Sigmoid colon (tissue), 6 donors: ENCODE measurements at regions not wholly inside any gene's neighbourhood (a gene's known extent, or its start where the extent isn't known, plus 50 kb on each side); places are given as distances from the start of the nearest gene placed in this dataset.

ENCODE experiments used
- DNase-seq: peaks from one replicate; pipeline ENCODE4 v3.0.0-alpha.2; 2019
- H3K27ac ChIP-seq, 4 donors: fragments of 200-600 bp; sonication (generic); one replicate each; pipeline ENCODE4 v1.5.1; 2016 to 2019; ENCODE audit warnings: mild to moderate bottlenecking in 1 of 4
- H3K27me3 ChIP-seq, 3 donors: fragments of 200-600 bp; sonication (generic); one replicate each; pipeline ENCODE4 v1.5.1; 2019; ENCODE audit warnings: mild to moderate bottlenecking in 1 of 3
- H3K36me3 ChIP-seq, 4 donors: fragments of 200-600 bp; sonication (generic); one replicate each; pipeline ENCODE4 v1.5.1; 2016 to 2019
- H3K4me1 ChIP-seq, 4 donors: fragments of 200-600 bp; sonication (generic); one replicate each; pipeline ENCODE4 v1.5.1; 2017 to 2019
- H3K4me3 ChIP-seq, 4 donors: fragments of 200-600 bp; sonication (generic); one replicate each; pipeline ENCODE4 v1.5.1; 2017 to 2019; ENCODE audit warnings: mild to moderate bottlenecking in 2 of 4, moderate library complexity in 1 of 4
- H3K9me3 ChIP-seq, 4 donors: fragments of 200-600 bp in 3 of 4; sonication (generic) in 3 of 4; one replicate each; pipeline versions ENCODE4 v1.5.1 to v1.6.1; 2013 to 2019
- EP300 ChIP-seq, 4 donors: sonication (generic); formaldehyde crosslinking; IDR thresholded peaks; one replicate each; pipeline ENCODE4 v1.6.1; 2017; ENCODE audit warnings: antibody characterized with exemption in 4 of 4
- POLR2A ChIP-seq, 2 donors: fragments of 450-650 bp; IDR thresholded peaks; one replicate each; pipeline ENCODE4 v1.6.1; 2016; ENCODE audit warnings: antibody characterized with exemption in 2 of 2, mild to moderate bottlenecking in 2 of 2, moderate library complexity in 2 of 2
- POLR2AphosphoS5 ChIP-seq, 4 donors: sonication (generic); formaldehyde crosslinking; IDR thresholded peaks; one replicate each; pipeline ENCODE4 v1.6.1; 2017; ENCODE audit warnings: antibody characterized with exemption in 4 of 4
- WGBS, 2 donors: extraction: QIAGEN DNeasy Blood & Tissue Kit; methylation state at CpG; one replicate each; pipeline ENCODE4 v1.1.7; 2013; 5-methylcytosine and 5-hydroxymethylcytosine counted together
- intact Hi-C: fragments of 100-400 bp; cut with DNase I; formaldehyde crosslinking; loops from one replicate; pipeline ENCODE4 v1.15.1; 2023
- TF ChIP-seq, protein P1 (sequence below), 4 experiments: fragments of 450-650 bp in 3 of 4; fragments of 200-600 bp in 1 of 4; IDR thresholded peaks; one replicate each; pipeline ENCODE4 v1.5.1; 2016 to 2019; ENCODE audit warnings: antibody characterized with exemption in 4 of 4, mild to moderate bottlenecking in 3 of 4, moderate library complexity in 2 of 4
- donor health status: healthy with polysubstance abuse.
- donor health status: healthy.

DNA sequence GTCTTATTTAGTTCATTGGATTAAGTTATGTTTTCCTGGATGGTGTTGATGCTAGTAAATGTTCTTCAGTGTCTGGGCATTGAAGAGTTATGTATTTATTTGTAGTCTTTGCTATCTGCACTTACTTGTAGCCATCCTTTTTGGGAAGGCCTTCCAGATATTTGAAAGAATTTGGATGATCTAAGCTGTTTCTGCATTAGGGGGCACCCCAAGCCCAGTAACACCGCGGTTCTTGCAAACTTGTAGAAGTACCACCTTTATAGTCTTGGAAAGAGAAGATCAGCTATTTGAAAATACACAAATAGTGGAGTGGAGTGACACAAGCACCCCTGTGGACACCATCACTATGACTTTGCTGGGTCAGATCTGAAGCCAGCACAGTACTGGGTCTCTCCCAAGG, 175.9 kb upstream of the KIF2B start:
- 96 to 98% methylated on average over 2 of the region's 2 CpGs for WGBS, 2 donors
- no peak overlapping the region for H3K4me3 ChIP-seq
- no peaks in the 10 kb centered on the region for H3K36me3 ChIP-seq
- no peaks in the 10 kb centered on the region for H3K4me1 ChIP-seq
- no peaks in the 10 kb centered on the region for H3K9me3 ChIP-seq
- TF ChIP-seq EP300 (IDR thresholded peaks at IDR 0.05): no peak
- TF ChIP-seq POLR2AphosphoS5 (IDR thresholded peaks at IDR 0.05): no peak
- no peak for TF ChIP-seq POLR2A (IDR thresholded peaks at IDR 0.05)
- TF ChIP-seq, protein P1, sequence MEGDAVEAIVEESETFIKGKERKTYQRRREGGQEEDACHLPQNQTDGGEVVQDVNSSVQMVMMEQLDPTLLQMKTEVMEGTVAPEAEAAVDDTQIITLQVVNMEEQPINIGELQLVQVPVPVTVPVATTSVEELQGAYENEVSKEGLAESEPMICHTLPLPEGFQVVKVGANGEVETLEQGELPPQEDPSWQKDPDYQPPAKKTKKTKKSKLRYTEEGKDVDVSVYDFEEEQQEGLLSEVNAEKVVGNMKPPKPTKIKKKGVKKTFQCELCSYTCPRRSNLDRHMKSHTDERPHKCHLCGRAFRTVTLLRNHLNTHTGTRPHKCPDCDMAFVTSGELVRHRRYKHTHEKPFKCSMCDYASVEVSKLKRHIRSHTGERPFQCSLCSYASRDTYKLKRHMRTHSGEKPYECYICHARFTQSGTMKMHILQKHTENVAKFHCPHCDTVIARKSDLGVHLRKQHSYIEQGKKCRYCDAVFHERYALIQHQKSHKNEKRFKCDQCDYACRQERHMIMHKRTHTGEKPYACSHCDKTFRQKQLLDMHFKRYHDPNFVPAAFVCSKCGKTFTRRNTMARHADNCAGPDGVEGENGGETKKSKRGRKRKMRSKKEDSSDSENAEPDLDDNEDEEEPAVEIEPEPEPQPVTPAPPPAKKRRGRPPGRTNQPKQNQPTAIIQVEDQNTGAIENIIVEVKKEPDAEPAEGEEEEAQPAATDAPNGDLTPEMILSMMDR (IDR thresholded peaks at IDR 0.05): no peak
- H3K27ac ChIP-seq: no peak overlapping the region
- intact Hi-C loops: no loop called here
- no peak for DNase-seq
- no peaks in the 10 kb centered on the region for H3K27me3 ChIP-seq

DNA sequence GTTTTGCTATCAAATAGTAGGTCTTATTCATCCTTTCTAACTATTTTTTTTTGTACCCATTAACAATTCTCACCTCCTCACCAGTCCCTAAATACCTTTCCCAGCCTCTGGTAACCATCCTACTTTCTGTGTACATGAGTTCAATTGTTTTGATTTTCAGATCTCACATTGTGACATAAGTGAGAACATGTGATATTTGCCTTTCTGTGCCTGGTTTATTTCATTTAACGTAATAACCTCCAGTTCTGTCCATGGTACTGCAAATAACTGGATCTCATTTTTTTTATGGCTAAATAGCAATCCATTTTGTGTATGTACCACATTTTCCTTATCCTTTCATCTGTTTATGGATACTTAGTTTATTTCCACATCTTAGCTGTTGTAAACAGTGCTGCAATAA, 181.9 kb upstream of the KIF2B start:
- H3K4me1 ChIP-seq: peaks cover 0 to 5% (median 0%) of the 10 kb centered on the region in 4 donors
- TF ChIP-seq POLR2AphosphoS5 (IDR thresholded peaks at IDR 0.05): peak in 1 of 4 donors; percentile 56
- TF ChIP-seq POLR2A (IDR thresholded peaks at IDR 0.05): no peak
- TF ChIP-seq, protein P1 (IDR thresholded peaks at IDR 0.05): no peak
- no peaks in the 10 kb centered on the region for H3K27me3 ChIP-seq

DNA sequence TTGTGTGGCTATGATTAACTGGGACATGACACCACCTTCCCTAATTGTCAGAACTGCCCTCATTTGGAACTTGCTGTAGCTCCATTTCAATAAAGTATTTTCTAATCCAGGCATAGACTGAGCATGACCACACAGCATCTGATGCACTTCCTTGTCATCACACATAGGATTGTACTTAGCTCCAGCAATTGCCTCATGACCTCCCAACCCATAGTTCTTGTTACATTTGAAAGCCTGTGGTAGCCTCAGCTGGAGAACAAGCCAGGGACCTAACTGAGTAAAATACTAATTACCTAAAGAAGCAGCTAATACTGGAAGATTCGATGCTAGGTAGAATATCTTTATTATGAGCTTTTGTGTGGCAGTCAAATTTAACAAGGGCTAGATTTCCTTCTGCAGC, 187.3 kb upstream of the KIF2B start:
- TF ChIP-seq, protein P1 (IDR thresholded peaks at IDR 0.05): no peak
- no peak for TF ChIP-seq POLR2A (IDR thresholded peaks at IDR 0.05)
- TF ChIP-seq EP300 (IDR thresholded peaks at IDR 0.05): no peak
- TF ChIP-seq POLR2AphosphoS5 (IDR thresholded peaks at IDR 0.05): no peak
- intact Hi-C loops: no loop called here
- Histone ChIP-seq H3K27me3 (no peaks in the 10 kb centered on the region), H3K9me3 (peaks cover 0 to 5% (median 0%) of the 10 kb centered on the region in 4 donors), H3K4me3 (no peak overlapping the region), H3K4me1 (peaks cover 0 to 2% (median 0%) of the 10 kb centered on the region in 4 donors), H3K36me3 (no peaks in the 10 kb centered on the region), H3K27ac (no peak overlapping the region)
- no peak for DNase-seq
- WGBS, 2 donors: 73 to 74% methylated on average over 1 of the region's 1 CpG

More for the DNA sequence above, 181.9 kb upstream of the KIF2B start:
- no peaks in the 10 kb centered on the region for H3K36me3 ChIP-seq
- 82 to 83% methylated on average over 1 of the region's 1 CpG for WGBS, 2 donors
- peaks cover 0 to 5% (median 0%) of the 10 kb centered on the region in 4 donors for H3K9me3 ChIP-seq
- intact Hi-C loops: no loop called here
- no peak for DNase-seq
- H3K4me3 ChIP-seq: no peak overlapping the region
- peak overlapping the region in 1 of 4 donors; percentile 4 for H3K27ac ChIP-seq

DNA sequence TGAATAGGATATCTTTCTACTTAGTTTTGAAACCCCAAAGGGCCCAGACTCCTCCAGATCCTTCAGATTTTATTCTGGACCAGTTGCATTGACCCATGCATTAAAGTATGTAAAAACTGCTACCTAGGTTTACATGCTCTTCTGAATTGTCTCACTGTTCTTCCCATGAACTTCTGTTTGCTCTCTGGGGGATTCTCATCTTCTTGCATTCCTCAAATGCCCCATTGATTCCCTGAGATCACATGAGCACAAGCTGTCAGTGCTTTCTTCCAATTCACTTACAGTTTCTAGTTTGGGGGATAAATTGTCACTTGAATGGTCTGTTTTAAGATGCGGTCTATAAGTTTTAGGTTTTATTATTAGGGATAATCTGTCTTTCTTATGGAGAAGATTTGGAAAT, 188.9 kb upstream of the KIF2B start:
- TF ChIP-seq POLR2AphosphoS5 (IDR thresholded peaks at IDR 0.05): no peak
- no peak for TF ChIP-seq EP300 (IDR thresholded peaks at IDR 0.05)
- Histone ChIP-seq H3K4me1 (no peaks in the 10 kb centered on the region), H3K27ac (no peak overlapping the region), H3K36me3 (no peaks in the 10 kb centered on the region), H3K27me3 (no peaks in the 10 kb centered on the region), H3K9me3 (no peaks in the 10 kb centered on the region), H3K4me3 (no peak overlapping the region)
- intact Hi-C loops: no loop called here
- no peak for DNase-seq
- 95 to 98% methylated on average over 1 of the region's 1 CpG for WGBS, 2 donors

DNA sequence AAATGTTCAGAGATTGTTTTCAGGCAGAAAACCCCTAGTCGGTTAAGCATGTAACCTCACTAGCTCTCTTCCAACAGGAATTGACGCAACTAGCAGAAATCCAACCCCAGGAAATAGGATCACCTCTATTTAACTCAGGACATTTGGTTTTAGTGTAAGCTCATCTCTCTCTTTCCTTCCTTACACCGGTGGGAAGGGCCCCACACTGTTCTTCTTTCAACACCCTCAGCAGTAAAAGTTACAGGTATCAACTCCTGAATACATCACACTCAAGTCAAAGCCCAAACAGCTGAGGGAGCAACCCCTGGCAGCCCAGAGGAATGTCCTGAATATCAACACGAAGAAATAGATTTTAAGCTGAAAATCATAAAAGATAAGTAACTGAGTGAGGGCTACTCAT, 191.2 kb upstream of the KIF2B start:
- Histone ChIP-seq H3K4me1 (no peaks in the 10 kb centered on the region), H3K4me3 (no peak overlapping the region), H3K27me3 (no peaks in the 10 kb centered on the region), H3K36me3 (no peaks in the 10 kb centered on the region), H3K27ac (no peak overlapping the region), H3K9me3 (no peaks in the 10 kb centered on the region)
- DNase-seq: no peak
- intact Hi-C loops: no loop called here
- 62 to 69% methylated on average over 4 of the region's 4 CpGs for WGBS, 2 donors
- TF ChIP-seq POLR2A (IDR thresholded peaks at IDR 0.05): no peak
- TF ChIP-seq EP300 (IDR thresholded peaks at IDR 0.05): no peak
- TF ChIP-seq POLR2AphosphoS5 (IDR thresholded peaks at IDR 0.05): no peak
- TF ChIP-seq, protein P1 (IDR thresholded peaks at IDR 0.05): no peak
